ENCODE measurements at regions not wholly inside any gene's neighbourhood (a gene's known extent, or its start where the extent isn't known, plus 50 kb on each side); places are given as distances from the start of the nearest gene placed in this dataset.
"Not testable (repeated sequence)": the region's sequence is repeated elsewhere in the genome, so short reads cannot be mapped to it uniquely, and the experiment has no call there.

DNA sequence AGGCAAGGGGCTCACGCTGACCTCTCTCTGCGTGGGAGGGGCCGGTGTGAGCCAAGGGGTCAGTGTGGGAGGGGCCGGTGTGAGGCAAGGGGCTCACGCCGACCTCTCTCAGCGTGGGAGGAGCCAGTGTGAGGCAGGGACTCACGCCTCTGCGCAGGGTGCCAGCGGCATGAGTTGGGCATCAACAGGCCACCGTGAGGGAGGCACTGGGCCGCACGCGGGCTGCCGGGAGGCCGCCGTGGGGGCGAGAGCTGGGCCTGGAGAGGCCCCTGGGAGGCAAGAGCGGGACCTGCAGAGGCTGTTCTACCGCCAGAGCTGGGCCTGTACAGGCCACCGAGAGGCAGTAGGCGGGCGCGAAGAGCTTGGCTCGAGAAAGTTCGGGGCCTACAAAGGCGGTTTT is 255.6 kb upstream of the NUPR2 start:
- TF ChIP-seq, protein P1, sequence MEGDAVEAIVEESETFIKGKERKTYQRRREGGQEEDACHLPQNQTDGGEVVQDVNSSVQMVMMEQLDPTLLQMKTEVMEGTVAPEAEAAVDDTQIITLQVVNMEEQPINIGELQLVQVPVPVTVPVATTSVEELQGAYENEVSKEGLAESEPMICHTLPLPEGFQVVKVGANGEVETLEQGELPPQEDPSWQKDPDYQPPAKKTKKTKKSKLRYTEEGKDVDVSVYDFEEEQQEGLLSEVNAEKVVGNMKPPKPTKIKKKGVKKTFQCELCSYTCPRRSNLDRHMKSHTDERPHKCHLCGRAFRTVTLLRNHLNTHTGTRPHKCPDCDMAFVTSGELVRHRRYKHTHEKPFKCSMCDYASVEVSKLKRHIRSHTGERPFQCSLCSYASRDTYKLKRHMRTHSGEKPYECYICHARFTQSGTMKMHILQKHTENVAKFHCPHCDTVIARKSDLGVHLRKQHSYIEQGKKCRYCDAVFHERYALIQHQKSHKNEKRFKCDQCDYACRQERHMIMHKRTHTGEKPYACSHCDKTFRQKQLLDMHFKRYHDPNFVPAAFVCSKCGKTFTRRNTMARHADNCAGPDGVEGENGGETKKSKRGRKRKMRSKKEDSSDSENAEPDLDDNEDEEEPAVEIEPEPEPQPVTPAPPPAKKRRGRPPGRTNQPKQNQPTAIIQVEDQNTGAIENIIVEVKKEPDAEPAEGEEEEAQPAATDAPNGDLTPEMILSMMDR (IDR thresholded peaks at IDR 0.05): not testable (repeated sequence)
- TF ChIP-seq POLR2A (IDR thresholded peaks at IDR 0.05); POLR2AphosphoS5 (IDR thresholded peaks at IDR 0.05); EP300 (IDR thresholded peaks at IDR 0.05; ENCODE audit: low read depth): not testable (repeated sequence)
